HCT116 (cell line): ENCODE measurements at regions not wholly inside any gene's neighbourhood (a gene's known extent, or its start where the extent isn't known, plus 50 kb on each side); places are given as distances from the start of the nearest gene placed in this dataset.

Experiments
- ATAC-seq: fragments of 200-7000 bp; cut with Tn5 transposase; 2 replicates; pipeline ENCODE4 v1.9.1; 2020; ENCODE audit warnings: mild to moderate bottlenecking, moderate library complexity
- BruUV-seq: library from RNA; stranded (reverse); fragments of 400-500 nt; replicated peaks from 2 replicates; lab custom pipeline; 2021; lab: Mats Ljungman, UMichigan
- CTCF ChIA-PET: fragments of 300-600 bp; sonication (Branson Sonifier 250); formaldehyde crosslinking; loops from one replicate; lab custom pipeline; 2021; ENCODE audit warnings: antibody characterized with exemption; lab: Charles Lee
- POLR2A ChIA-PET: fragments of 300-600, 350-600 bp; sonication (Branson Sonifier 250); formaldehyde crosslinking; loops from one replicate; lab custom pipeline; 2021; ENCODE audit warnings: antibody characterized with exemption; lab: Charles Lee
- RAD21 ChIA-PET, 2 experiments: fragments of 300-600 bp; sonication (Branson Sonifier 250); formaldehyde crosslinking; loops; one replicate each; lab custom pipeline; 2023; ENCODE audit warnings: low total read pairs in 2 of 2; ENCODE audit not compliant: uncharacterized antibody in 2 of 2, unreplicated experiment in 2 of 2, low non-redundant PET in 1 of 2; lab: Charles Lee
- DNase-seq: peaks from one replicate; pipeline ENCODE4 v3.0.0-alpha.2; 2010; ENCODE audit warnings: low read depth, low spot score
- H2AFZ ChIP-seq: fragments of 200-600 bp; shearing (Covaris generic), sonication (generic); 2 replicates; pipeline ENCODE4 v1.6.1; 2017; ENCODE audit warnings: low read depth, mixed run types, mixed read lengths, antibody characterized with exemption, low read length; ENCODE audit not compliant: poor library complexity, severe bottlenecking
- H3K27ac ChIP-seq: 2 replicates; pipeline ENCODE4 v1.5.1; 2012; ENCODE audit warnings: low read depth, low read length
- H3K27me3 ChIP-seq: fragments of 200-600 bp; sonication (generic); 2 replicates; pipeline ENCODE4 v1.6.1; 2016; ENCODE audit warnings: mixed run types, low read length, mixed read lengths; ENCODE audit not compliant: insufficient read depth
- H3K36me3 ChIP-seq, 2 experiments: fragments of 200-500 bp in 1 of 2; fragments of 200-600 bp in 1 of 2; sonication (Bioruptor generic) in 1 of 2; sonication (generic) in 1 of 2; 2 replicates each; pipeline versions ENCODE4 v1.5.1 to v1.6.1; 2014 to 2016; ENCODE audit warnings: low read length in 2 of 2, inconsistent platforms in 1 of 2, mixed read lengths in 1 of 2, mixed run types in 1 of 2; ENCODE audit not compliant: insufficient read depth in 2 of 2, control insufficient read depth in 1 of 2
- H3K4me1 ChIP-seq, 2 experiments: fragments of 200-600 bp in 1 of 2; sonication (generic) in 1 of 2; 2 replicates each; pipeline versions ENCODE4 v1.5.1 to v1.6.1; 2012 to 2017; ENCODE audit warnings: low read length in 2 of 2, inconsistent platforms in 1 of 2, mild to moderate bottlenecking in 1 of 2, mixed read lengths in 1 of 2, mixed run types in 1 of 2, moderate library complexity in 1 of 2; ENCODE audit not compliant: insufficient read depth in 2 of 2, control insufficient read depth in 1 of 2
- H3K4me2 ChIP-seq: fragments of 200-600 bp; sonication (generic); 2 replicates; pipeline ENCODE4 v1.6.1; 2017; ENCODE audit warnings: mixed run types, low read length, mixed read lengths
- H3K4me3 ChIP-seq, 2 experiments: fragments of 200-600 bp in 1 of 2; sonication (generic) in 1 of 2; replicated peaks in 1 of 2; 2 replicates each; pipeline ENCODE4 v1.5.1; 2011 to 2016; ENCODE audit warnings: low read length in 2 of 2, control low read depth in 1 of 2, low read depth in 1 of 2, mild to moderate bottlenecking in 1 of 2, mixed read lengths in 1 of 2, mixed run types in 1 of 2
- H3K79me2 ChIP-seq: fragments of 200-600 bp; sonication (generic); 2 replicates; pipeline ENCODE4 v1.6.1; 2017; ENCODE audit warnings: mild to moderate bottlenecking, mixed run types, low read length, moderate library complexity, mixed read lengths; ENCODE audit not compliant: insufficient read depth
- H3K9ac ChIP-seq: fragments of 200-600 bp; sonication (generic); 2 replicates; pipeline ENCODE4 v1.6.1; 2016; ENCODE audit warnings: low read length, mixed read lengths
- H3K9me2 ChIP-seq: fragments of 200-600 bp; sonication (generic), shearing (Covaris generic); 2 replicates; pipeline ENCODE4 v1.6.1; 2017; ENCODE audit warnings: mixed run types, mild to moderate bottlenecking, moderate library complexity; ENCODE audit not compliant: insufficient read depth
- H3K9me3 ChIP-seq, 2 experiments: fragments of 200-500 bp in 1 of 2; fragments of 200-600 bp in 1 of 2; sonication (Bioruptor generic) in 1 of 2; sonication (generic) in 1 of 2; 2 replicates each; pipeline ENCODE4 v1.6.1; 2014 to 2017; ENCODE audit warnings: low read length in 2 of 2, mixed read lengths in 2 of 2, inconsistent platforms in 1 of 2, low read depth in 1 of 2, mild to moderate bottlenecking in 1 of 2, mixed run types in 1 of 2, moderate library complexity in 1 of 2; ENCODE audit not compliant: control insufficient read depth in 1 of 2, insufficient read depth in 1 of 2
- H4K20me1 ChIP-seq: fragments of 200-600 bp; sonication (generic), shearing (Covaris generic); 2 replicates; pipeline ENCODE4 v1.6.1; 2017; ENCODE audit warnings: mixed run types, mild to moderate bottlenecking, moderate library complexity; ENCODE audit not compliant: insufficient read depth
- CTCF ChIP-seq, 3 experiments: fragments of 200-600 bp in 1 of 3; sonication (generic) in 1 of 3; IDR thresholded peaks in 2 of 3; conservative IDR thresholded peaks in 1 of 3; 2 replicates each; pipeline ENCODE4 v1.5.1; 2012 to 2017; ENCODE audit warnings: low read depth in 2 of 3, low read length in 2 of 3, antibody characterized with exemption in 1 of 3, borderline replicate concordance in 1 of 3, control low read depth in 1 of 3, mild to moderate bottlenecking in 1 of 3, mixed read lengths in 1 of 3, mixed run types in 1 of 3, moderate library complexity in 1 of 3; ENCODE audit not compliant: insufficient read depth in 1 of 3
- EGR1 ChIP-seq: IDR thresholded peaks from 2 replicates; pipeline ENCODE4 v1.6.1; 2012; ENCODE audit warnings: low read depth
- EZH2phosphoT487 ChIP-seq: fragments of 200-600 bp; IDR thresholded peaks from 2 replicates; pipeline ENCODE4 v1.6.1; 2018; ENCODE audit warnings: antibody characterized with exemption, borderline replicate concordance
- FOSL1 ChIP-seq: IDR thresholded peaks from 2 replicates; pipeline ENCODE4 v1.6.1; 2012; ENCODE audit warnings: low read depth
- REST ChIP-seq: IDR thresholded peaks from 2 replicates; pipeline ENCODE4 v1.6.1; 2012; ENCODE audit warnings: low read depth
- SRF ChIP-seq: IDR thresholded peaks from 2 replicates; pipeline ENCODE4 v1.6.1; 2012; ENCODE audit warnings: low read depth
- ZFX ChIP-seq: fragments of 450-650 bp; IDR thresholded peaks from 2 replicates; pipeline ENCODE4 v1.6.1; 2017
- ZNF274 ChIP-seq: fragments of 200-500 bp; sonication (Bioruptor generic); IDR thresholded peaks from 2 replicates; pipeline ENCODE4 v1.6.1; 2014; ENCODE audit warnings: mild to moderate bottlenecking, low read depth, low read length, inconsistent platforms
- intact Hi-C: fragments of 100-400 bp; cut with micrococcal nuclease; formaldehyde crosslinking; loops from 2 replicates; pipeline ENCODE4 v1.10.0; 2022
- TF ChIP-seq, protein P1 (sequence below): IDR thresholded peaks from 2 replicates; pipeline ENCODE4 v1.6.1; 2012
- TF ChIP-seq, protein P2 (sequence below): IDR thresholded peaks from 2 replicates; pipeline ENCODE4 v1.6.1; 2012
- TF ChIP-seq, protein P3 (sequence below): IDR thresholded peaks from 2 replicates; pipeline ENCODE4 v1.6.1; 2011; ENCODE audit warnings: mild to moderate bottlenecking, low read length, moderate library complexity; ENCODE audit not compliant: insufficient replicate concordance; ENCODE audit errors: extremely low read depth

DNA sequence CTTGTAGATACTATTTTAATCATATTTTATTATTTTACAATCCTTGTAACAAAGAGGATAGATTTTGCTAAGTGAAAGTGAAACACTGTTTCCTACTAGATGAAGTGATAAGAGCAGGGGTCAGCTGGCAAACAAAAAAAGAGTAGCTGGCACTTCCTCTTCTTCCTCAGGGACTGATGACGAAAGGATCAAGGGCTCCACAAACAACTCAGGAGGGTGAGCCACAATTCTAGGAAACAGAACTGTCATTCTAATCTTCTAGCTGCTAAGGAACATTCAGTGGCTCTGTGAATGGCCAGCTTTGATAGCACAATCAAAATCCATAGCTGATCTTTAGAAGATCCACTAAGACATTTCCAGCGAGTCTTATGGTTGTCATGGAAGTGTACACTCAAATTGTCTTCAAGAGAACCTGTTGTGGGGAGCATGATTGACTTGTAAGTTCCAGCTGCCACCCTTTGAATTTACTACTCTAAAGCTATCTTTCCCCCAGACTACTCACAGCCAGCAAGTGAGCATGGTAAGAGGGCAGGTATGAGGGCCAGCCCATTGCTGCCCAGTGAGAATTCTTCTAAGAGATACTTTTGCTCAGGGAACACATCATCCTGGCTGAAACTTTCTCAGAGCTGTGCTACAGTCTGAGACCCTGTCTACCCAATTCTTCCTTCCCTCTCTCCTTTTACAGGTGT, 275.7 kb upstream of the RASGEF1B start:
- CTCF ChIA-PET: no interaction called here
- H3K4me2 ChIP-seq: no peak overlapping the region
- TF ChIP-seq REST (no peak), EZH2phosphoT487 (no peak)

DNA sequence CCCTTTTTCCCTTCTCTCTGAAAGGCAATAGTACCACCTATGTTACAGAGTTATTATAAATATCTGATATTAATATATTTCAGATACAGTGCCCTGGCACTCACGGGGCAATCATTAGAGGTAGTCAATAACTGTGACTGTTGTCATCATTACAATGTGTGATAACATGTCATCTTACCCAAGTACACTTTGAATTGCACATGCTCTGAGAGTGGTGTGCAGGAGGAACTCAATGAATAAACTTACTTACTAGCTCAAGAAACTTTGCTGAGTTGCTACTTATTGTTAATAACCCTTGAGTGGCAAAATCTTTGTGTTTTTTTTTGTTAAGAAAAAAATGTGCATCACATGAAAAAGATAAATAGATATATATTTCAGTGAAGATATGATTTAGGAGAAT, 275.1 kb upstream of the RASGEF1B start:
- H3K27me3 ChIP-seq: peaks cover 12% of the 10 kb centered on the region; the same call in 1 of the 2 replicates
- no peak overlapping the region for H2AFZ ChIP-seq
- ATAC-seq (no peak), DNase-seq (no peak)
- POLR2A ChIA-PET: no interaction called here
- H3K9me2 ChIP-seq: no peaks in the 10 kb centered on the region
- no peaks in the 10 kb centered on the region for H4K20me1 ChIP-seq
- no peak overlapping the region for H3K4me2 ChIP-seq
- H3K36me3 ChIP-seq: no peaks in the 10 kb centered on the region
- no peak overlapping the region for H3K9ac ChIP-seq
- RAD21 ChIA-PET: no interaction called here
- no peaks in the 10 kb centered on the region for H3K4me1 ChIP-seq
- CTCF ChIA-PET: no interaction called here
- no peaks in the 10 kb centered on the region for H3K9me3 ChIP-seq
- H3K79me2 ChIP-seq: no peaks in the 10 kb centered on the region
- no TSS peak for BruUV-seq
- H3K4me3 ChIP-seq: no peak overlapping the region
- intact Hi-C loops: no loop called here
- no peak overlapping the region for H3K27ac ChIP-seq
- TF ChIP-seq, protein P1, sequence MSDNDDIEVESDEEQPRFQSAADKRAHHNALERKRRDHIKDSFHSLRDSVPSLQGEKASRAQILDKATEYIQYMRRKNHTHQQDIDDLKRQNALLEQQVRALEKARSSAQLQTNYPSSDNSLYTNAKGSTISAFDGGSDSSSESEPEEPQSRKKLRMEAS: no peak
- TF ChIP-seq SRF (no peak), FOSL1 (no peak), EGR1 (no peak), CTCF (IDR thresholded peaks at IDR 0.05 in 2 of 3, conservative IDR thresholded peaks at IDR 0.05 in 1 of 3; ENCODE audit: borderline replicate concordance in 1 of 3, insufficient read depth in 1 of 3, low read depth in 2 of 3, low read length in 2 of 3) (no peak), ZFX (no peak), ZNF274 (no peak)
- TF ChIP-seq, protein P2, sequence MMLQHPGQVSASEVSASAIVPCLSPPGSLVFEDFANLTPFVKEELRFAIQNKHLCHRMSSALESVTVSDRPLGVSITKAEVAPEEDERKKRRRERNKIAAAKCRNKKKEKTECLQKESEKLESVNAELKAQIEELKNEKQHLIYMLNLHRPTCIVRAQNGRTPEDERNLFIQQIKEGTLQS: no peak
- TF ChIP-seq, protein P3, sequence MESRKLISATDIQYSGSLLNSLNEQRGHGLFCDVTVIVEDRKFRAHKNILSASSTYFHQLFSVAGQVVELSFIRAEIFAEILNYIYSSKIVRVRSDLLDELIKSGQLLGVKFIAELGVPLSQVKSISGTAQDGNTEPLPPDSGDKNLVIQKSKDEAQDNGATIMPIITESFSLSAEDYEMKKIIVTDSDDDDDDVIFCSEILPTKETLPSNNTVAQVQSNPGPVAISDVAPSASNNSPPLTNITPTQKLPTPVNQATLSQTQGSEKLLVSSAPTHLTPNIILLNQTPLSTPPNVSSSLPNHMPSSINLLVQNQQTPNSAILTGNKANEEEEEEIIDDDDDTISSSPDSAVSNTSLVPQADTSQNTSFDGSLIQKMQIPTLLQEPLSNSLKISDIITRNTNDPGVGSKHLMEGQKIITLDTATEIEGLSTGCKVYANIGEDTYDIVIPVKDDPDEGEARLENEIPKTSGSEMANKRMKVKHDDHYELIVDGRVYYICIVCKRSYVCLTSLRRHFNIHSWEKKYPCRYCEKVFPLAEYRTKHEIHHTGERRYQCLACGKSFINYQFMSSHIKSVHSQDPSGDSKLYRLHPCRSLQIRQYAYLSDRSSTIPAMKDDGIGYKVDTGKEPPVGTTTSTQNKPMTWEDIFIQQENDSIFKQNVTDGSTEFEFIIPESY: no peak

More for the DNA sequence above, 275.7 kb upstream of the RASGEF1B start:
- POLR2A ChIA-PET: no interaction called here
- BruUV-seq: no TSS peak
- no peak overlapping the region for H3K4me3 ChIP-seq
- no peaks in the 10 kb centered on the region for H3K36me3 ChIP-seq
- no peak overlapping the region for H3K9ac ChIP-seq
- no peaks in the 10 kb centered on the region for H3K79me2 ChIP-seq
- no peaks in the 10 kb centered on the region for H3K4me1 ChIP-seq
- no peak for ATAC-seq
- no peaks in the 10 kb centered on the region for H3K9me2 ChIP-seq
- peaks cover 12% of the 10 kb centered on the region; the same call in 1 of the 2 replicates for H3K27me3 ChIP-seq
- H3K27ac ChIP-seq: no peak overlapping the region
- H2AFZ ChIP-seq: no peak overlapping the region
- H3K9me3 ChIP-seq: no peaks in the 10 kb centered on the region
- H4K20me1 ChIP-seq: no peaks in the 10 kb centered on the region
- RAD21 ChIA-PET: no interaction called here
- no peak for DNase-seq
- intact Hi-C loops: no loop called here
